ENCODE measurements at regions not wholly inside any gene's neighbourhood (a gene's known extent, or its start where the extent isn't known, plus 50 kb on each side); places are given as distances from the start of the nearest gene placed in this dataset.

DNA sequence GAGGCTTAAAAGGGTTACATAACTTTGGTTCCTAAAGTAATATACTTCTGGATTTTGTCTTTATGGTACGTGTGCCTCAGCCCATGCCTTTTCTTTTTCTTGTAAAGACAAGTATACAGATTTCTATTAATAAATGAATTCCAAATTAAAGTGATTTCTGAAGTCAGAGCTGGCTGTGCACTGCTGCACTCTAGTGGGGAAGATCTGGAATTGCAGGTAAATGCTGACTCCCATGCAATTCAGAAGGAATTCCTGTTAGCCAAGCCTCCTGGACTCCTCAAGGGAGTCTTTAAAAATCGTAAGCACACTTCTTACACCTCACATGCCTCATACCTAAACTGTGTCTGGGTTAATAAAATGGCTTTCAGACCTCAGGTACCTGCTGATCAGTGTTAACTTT, 118.4 kb upstream of the SLC7A1 start:
- no peak for DNase-seq (ENCODE audit: extremely low read depth in 1 of 11, low read depth in 9 of 11, low spot score in 4 of 11)

DNA sequence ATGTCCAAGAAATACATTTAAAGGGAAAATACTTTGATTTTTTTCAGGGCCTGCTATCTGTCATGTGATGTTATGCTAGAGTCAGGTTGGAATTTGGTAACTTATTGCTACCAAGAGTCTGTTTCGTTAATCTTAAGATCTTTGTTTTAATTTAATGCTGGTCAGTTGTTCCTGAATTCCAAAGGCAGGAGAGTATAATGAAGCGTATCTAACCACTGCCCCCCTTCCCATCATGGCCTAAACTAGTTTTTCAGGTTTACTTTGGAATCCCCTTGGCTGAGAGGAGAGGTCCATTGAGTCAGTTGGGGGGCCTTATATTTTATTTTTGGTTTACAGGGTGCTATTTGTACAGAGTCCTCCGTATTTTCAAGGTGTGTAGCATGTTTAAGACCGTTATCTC, 116.3 kb upstream of the SLC7A1 start:
- peak in 4 of 11 donors; percentile 33 to 58 (median 42) for DNase-seq (ENCODE audit: extremely low read depth in 1 of 11, low read depth in 9 of 11, low spot score in 4 of 11)

DNA sequence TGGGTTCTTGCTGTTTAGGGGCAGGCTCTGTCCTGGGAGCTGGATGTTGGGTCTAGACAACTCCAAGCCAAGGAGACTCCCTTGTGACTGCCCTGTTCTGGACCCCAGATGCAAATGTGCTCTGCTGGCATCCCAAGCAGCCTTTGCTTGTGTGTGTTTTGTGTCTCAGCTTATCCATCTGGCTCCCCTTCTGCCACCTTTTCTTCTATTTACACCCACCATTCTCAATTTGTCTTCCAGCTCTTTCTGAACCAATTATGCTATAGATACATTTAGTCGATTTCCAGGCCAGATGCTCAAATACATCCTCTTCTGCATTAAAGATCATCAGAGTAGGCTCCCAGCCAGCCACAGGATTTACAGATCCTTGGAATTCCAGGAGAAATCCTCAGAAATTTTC, 115.0 kb upstream of the SLC7A1 start:
- no peak for DNase-seq (ENCODE audit: extremely low read depth in 1 of 11, low read depth in 9 of 11, low spot score in 4 of 11)

DNA sequence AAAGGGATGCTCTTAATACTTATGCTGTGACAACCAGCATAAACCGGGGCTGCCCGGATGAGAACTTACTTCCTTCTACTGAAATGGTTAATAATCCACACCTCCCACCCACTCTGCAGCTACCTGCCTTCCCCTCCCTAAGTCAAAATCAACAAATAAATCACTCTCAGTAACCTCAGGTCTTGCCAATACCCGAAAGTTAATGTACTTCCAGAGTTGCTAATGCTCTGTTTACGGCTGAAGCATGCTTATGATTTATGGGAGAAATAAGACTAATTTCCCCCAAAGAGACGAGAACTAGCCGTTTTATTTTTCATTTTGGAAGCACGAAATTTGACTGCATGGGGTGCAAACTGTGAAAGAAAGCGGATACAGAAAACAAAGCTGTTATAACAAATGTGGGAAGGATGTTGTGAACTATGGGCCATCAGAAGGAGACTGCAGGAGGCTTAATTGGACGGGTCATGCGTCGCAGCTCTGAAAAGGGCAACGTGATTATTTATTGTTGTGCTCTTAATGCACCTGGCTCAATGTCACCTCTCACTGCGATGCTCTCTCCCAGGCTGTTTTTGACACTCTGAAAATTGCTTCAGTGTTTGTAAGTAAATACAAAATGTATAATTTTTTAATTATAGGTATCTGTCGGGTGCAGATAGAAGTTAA, 114.0 kb upstream of the SLC7A1 start:
- DNase-seq (ENCODE audit: extremely low read depth in 1 of 11, low read depth in 9 of 11, low spot score in 4 of 11), result peak in 1 of 11 donors; percentile 15

DNA sequence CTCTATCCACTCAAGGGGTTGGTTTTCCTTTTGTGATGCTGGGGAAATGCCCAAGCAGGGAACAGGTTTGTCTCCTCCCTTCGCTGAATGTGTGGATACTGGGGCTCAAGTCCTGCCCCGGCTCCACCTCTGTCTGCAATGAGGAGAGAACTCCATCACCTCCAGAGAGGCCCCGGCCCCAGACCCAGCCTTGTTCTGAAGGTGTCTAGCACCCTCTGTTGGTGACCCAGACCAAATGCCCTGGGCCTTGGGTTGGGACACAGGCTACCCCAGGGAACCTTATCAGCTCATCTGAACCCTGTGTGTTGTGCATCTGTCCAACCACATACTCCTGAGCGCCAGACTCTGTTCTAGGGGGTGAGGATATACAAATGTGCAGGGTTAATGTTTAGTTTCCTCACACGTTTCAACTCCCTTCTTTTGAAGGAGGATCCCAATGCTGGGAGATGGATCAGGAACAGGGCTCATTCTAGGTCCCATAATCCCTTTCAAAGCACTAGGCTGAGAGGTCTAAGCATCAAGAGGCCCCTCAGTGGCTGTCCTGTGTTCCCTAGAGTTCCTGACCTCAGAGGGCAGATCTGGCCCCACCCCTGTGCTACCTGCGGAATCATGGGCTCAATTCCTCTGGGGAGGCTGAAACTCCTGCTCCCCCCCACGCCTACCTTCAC, 112.5 kb upstream of the SLC7A1 start:
- no peak for DNase-seq (ENCODE audit: extremely low read depth in 1 of 11, low read depth in 9 of 11, low spot score in 4 of 11)

DNA sequence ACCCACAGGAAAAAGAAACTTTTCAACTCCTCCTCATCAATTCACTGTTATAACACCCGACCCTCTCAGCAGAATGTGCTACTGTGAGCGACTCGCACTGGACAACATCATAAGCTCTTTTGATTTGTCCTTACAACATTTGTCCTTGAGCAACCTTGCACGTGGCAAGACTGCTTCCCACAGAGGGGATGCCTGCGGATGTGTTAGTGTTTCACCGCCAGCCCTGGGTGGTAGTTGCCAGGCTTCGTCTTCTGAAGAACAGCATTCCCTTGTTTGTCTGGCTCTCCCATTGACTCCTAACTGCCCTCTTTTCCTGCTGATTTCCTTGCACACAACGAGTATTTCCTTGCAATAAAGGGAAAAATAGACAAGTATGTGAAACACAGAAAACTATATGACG, 111.4 kb upstream of the SLC7A1 start:
- DNase-seq (ENCODE audit: extremely low read depth in 1 of 11, low read depth in 9 of 11, low spot score in 4 of 11), result no peak

DNA sequence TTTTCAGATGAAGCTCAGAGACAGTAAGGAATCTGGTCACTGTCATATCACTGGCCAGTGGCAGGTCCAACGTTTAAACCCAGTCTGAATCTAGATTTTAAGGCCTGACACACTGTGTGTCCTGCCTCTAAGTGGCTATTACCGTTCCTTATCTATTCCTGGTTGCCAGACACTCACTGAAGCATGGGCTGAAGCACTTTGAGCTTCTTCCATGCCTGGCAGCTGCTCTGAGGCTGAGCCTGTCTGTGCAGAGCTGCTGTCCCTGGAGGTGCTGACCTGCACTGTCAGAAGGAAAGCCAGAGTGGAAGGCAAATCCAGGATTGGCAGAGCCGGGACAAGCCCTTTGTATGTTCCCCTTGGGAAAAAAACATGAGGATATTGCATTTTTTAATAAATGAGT, 109.2 kb upstream of the SLC7A1 start:
- DNase-seq (ENCODE audit: extremely low read depth in 1 of 11, low read depth in 9 of 11, low spot score in 4 of 11), result no peak

DNA sequence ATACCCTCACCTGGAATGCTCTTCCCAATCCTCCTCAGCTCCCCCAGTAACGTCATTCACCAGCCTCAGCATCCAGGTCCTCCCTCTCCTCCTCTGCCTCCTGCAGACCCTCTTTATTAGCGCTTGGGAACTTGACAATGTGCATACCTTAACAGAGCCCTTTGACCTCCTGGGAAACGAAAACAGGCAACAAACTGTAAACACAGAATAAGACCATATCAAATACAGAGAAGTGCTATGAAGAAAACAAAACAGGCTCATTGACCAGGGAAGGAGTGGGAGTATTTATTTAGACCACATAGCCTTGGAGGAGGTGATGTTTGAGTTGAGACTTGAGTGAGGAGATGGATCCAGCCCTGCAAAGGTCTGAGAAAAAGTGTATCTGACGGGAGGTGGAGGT, 107.9 kb upstream of the SLC7A1 start:
- DNase-seq (ENCODE audit: extremely low read depth in 1 of 11, low read depth in 9 of 11, low spot score in 4 of 11), result no peak

DNA sequence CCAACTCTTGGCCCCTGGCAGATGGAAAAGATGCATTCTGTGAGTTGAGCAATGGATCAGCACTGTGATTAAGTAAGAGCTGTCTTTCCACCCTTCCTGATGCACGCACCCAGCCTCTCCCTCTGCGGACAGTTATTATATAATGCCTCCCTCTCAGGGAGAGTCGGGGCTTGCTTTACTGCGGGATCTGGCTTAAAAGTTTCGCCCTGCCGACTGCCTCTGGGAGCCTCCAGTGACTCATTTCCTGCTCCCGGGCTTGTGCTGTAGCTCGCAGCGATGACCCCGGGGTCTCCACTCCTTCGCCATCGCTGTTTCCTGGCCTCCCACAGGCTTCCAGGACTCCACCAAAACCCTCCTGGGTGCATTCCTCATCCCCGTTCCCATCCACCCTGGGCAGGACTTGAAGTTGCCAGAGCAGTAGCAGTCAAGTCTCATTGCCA, 107.4 kb upstream of the SLC7A1 start:
- DNase-seq (ENCODE audit: extremely low read depth in 1 of 11, low read depth in 9 of 11, low spot score in 4 of 11), result no peak

DNA sequence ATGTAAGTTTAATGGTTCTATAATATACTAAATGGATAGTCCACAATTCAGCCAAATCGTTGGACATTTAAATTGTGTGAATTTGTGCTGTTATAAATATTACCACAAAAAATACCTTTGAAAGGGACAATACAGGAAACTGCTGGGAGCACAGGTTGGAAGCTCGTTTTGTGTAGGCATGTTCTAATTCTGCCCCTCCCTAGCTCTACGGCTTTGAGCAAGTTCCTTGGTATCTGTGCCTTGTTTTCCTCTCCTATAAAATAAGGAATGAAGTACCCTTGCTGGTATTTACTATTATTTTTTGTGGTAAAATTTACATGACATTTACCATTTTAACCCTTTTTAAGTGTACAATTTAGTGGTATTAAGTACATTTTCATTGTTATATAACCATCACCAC, 102.6 kb upstream of the SLC7A1 start:
- DNase-seq (ENCODE audit: extremely low read depth in 1 of 11, low read depth in 9 of 11, low spot score in 4 of 11), result no peak

DNA sequence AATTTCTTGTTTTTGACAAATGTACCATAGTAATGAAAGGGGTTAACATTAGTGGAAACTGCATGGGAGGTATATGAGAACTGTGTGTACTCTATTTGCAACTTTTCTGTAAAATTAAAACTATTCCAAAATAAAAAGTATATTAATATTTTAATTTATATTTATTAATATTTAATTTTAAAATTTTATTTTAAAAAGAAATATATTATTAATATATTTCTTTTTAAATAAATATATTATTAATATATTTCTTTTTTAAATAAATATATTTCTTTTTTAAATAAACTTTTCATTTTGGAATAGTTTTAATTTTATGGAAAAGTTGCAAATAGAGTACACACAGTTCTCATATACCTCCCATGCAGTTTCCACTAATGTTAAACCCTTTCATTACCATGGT, 101.1 kb upstream of the SLC7A1 start:
- no peak for DNase-seq (ENCODE audit: extremely low read depth in 1 of 11, low read depth in 9 of 11, low spot score in 4 of 11)

DNA sequence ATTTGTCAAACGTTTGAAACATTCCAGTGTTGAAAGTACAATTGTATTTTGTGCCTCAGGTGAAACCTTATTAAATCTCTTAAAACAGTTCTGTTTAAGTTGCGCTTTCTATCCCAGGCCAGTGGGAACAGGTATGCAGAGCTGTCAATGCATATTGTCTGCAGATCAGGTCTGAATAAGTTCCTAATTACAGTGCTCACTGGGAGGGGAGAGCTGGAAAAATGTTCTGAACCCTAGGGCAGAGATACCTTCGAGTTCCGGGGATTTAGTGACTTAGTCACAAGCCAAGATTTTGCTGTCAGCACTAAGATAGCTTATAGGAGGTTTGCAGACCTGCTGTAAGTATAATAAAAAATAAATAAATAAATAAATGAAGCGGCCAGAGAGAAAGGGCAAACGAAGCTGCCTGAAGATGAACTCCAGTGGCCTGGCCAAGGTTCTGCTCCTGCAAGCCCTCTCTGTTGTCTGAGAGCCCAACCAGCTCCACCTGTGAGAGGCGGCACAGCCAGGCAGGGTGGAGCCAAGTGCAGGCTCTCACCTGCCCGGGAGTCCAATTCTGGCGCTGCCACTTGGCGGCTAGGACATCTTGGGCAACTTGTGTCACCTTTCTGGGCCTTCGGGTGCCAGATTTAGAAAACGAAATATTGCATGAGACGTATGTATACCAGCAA, 97.9 kb upstream of the SLC7A1 start:
- no peak for DNase-seq (ENCODE audit: extremely low read depth in 1 of 11, low read depth in 9 of 11, low spot score in 4 of 11)

DNA sequence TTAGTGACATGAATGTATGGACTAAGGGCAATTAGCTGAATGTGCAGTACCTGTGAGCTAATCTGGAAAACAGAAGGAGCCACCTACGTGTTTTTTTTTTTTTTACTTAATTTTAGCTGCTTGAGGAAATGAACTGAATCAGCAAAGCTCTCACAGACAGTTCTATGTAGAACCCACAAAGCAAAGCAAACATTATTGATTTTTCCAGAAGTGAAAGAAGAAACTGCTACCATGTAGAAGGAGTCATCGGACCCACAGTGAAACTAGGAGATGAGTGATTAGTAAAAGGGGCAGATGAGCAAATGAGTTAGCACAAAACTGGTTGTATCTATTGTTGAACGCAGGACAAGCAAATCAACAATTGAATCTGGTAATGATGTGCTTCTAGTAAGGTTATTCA, 94.1 kb upstream of the SLC7A1 start:
- DNase-seq (ENCODE audit: extremely low read depth in 1 of 11, low read depth in 9 of 11, low spot score in 4 of 11), result no peak

DNA sequence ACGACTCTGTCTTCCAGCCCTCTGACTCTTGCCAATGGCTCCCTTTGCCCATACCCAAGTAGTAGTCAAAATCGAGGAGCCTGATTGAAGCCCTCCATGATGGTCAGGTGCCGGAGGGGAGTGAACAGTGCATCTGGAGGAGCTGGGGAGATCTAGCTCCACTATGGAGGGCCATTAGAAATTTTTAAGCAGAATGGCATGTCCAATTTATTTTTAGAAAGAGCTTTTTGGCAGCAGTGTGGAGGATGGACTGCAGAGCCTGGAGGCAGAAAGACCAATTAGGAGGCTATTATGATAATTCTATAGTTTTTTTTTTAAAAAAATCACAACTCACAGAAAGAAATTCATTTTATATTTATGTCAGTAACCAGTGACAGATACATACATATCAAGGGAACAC, 92.7 kb upstream of the SLC7A1 start:
- DNase-seq (ENCODE audit: extremely low read depth in 1 of 11, low read depth in 9 of 11, low spot score in 4 of 11), result no peak

DNA sequence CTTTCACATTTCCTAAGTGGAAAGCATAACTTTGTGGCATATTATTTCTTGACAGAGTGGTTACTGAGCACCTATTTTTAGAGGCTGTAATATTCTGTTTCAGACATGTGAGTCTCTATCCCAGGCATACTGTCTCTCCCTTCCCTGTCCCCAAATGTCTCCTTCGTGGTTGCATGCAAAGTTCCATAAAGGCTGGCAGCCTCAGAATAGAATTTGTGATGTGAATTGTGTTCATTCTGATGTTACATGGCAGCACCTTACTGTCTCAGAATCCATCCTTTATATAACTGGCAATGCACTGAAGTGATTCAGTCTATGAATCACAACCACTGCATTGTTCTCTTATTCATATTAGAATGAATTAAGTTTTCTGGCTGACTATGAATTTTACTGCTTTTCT, 89.0 kb upstream of the SLC7A1 start:
- no peak for DNase-seq (ENCODE audit: extremely low read depth in 1 of 11, low read depth in 9 of 11, low spot score in 4 of 11)

DNA sequence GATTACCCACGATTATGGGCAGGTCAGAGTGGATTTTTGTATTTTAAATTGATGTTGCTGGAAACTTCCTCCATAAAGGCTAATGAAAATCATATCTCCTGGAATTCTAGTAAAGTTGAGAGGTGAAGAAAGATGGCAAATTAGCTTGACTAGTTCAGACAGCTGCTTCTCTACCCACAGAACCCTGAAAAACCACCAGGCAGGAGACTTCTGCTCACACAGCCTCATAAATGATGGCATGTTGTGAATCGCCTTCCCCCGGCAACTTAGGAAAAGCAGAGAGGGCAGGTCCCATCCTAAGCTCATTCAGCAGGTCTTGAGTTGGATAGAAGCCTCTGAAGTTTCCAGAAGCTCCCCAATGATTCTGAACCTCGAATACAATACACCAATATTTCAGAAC, 87.6 kb upstream of the SLC7A1 start:
- no peak for DNase-seq (ENCODE audit: extremely low read depth in 1 of 11, low read depth in 9 of 11, low spot score in 4 of 11)

DNA sequence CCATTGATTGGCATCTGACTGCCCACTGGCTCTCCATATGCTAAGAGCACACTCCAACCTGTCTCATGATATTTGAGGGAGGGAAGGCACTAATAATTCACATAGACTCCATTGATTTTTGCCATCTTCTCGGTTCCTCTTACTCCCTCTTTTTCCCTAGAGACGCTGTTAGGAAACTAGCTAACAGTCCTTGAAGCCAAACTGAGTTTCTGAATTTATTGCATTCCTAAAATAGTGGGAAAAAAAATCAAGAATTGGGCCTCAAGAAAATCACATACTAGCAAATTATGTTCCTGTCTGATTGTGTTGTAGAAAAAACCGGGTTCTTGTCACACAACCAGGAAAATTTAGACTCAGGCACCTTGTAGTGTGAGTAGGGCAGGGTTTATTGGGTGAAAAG, 86.4 kb upstream of the SLC7A1 start:
- DNase-seq (ENCODE audit: extremely low read depth in 1 of 11, low read depth in 9 of 11, low spot score in 4 of 11), result no peak

DNA sequence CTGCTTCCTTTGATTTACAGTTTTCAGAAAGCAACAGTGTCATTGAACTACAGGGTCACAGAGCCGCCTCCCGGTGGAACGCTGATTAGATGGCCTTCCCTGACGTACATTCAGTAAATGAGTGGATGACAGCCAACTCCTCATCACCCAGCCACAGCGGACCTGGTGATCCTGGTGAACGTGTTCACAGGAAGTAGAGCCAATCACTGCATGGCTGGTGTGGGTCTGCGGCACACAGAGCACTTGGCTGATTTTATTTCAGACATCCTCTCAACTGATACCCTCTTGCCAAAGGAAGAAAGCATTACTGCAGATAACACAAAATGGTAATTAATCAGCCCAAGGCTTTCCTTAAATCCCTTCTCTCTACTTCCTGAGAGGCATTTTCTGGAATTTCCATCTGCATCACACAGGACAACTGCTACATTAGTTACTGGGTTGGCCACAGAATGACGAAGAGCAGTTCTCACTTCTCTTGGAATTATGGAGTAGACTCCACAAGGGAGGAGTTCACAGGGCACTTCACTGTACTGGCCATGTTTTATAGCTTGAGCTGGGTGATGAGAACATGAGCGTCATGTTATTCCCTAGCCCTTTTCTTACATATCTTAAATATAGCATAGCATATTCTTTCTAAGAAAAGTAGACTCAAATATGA, 84.0 kb upstream of the SLC7A1 start:
- DNase-seq (ENCODE audit: extremely low read depth in 1 of 11, low read depth in 9 of 11, low spot score in 4 of 11), result peak in 5 of 11 donors; percentile 9 to 32 (median 18)

DNA sequence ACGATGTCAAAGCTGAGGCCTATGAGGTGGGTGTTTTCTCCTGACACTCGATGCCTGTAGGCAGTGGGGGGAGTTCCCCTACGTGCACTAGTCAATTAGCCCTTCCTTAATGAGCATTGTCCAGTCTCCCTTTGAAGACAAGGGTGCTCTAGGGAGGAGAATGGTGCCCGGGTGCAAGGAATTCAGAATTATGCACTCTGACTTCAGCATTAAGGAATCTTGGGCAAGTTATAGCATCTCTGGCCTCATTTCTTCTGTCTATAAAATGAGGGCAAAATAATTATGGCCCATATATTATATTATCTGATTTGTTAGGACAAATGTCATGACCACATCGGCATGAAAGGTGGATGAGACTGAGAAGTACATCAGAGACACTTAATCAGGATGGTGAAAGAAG, 82.1 kb upstream of the SLC7A1 start:
- DNase-seq (ENCODE audit: extremely low read depth in 1 of 11, low read depth in 9 of 11, low spot score in 4 of 11), result no peak

DNA sequence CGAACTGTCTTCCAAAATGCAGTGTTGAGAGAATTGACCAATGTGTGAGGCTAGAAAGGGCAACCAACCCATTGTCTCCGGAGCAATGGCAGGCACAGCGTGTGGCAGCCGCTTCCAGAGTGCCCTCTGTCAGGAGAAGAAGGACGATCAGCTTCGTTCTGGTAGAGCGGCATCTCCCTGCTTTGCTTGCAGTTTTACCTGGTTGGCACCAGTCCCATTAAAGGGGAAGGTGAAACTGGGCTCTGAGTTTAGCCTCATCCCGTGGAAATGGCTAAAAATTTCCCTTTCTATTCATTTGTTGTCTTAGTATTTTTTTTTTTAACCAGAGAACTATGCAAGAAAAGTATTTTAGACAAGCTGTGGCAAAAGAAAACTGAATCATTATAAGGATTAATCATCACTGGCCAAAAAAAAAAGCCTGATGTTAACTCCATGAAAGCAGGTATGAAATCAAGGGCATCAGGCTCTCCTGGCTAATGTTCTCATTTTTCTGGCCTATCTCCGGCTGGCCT, 81.5 kb upstream of the SLC7A1 start:
- DNase-seq (ENCODE audit: extremely low read depth in 1 of 11, low read depth in 9 of 11, low spot score in 4 of 11), result no peak
